Thyroid gland (tissue), 4 donors: ENCODE measurements at regions not wholly inside any gene's neighbourhood (a gene's known extent, or its start where the extent isn't known, plus 50 kb on each side); places are given as distances from the start of the nearest gene placed in this dataset.

Experiments used
- DNase-seq, 2 donors: peaks; one replicate each; pipeline ENCODE4 v3.0.0-alpha.2; 2019
- H3K27ac ChIP-seq, 3 donors: fragments of 200-600 bp; sonication (generic); 1 replicate in 2 of 3; 2 replicates in 1 of 3; pipeline ENCODE4 v1.5.1; 2016 to 2019; ENCODE audit warnings: mild to moderate bottlenecking in 1 of 3, moderate library complexity in 1 of 3
- H3K27me3 ChIP-seq: fragments of 200-600 bp; sonication (generic); one replicate; pipeline ENCODE4 v1.5.1; 2019
- H3K36me3 ChIP-seq, 2 donors: fragments of 200-600 bp; sonication (generic); one replicate each; pipeline ENCODE4 v1.5.1; 2016 to 2019
- H3K4me1 ChIP-seq, 2 donors: fragments of 200-600 bp; sonication (generic); one replicate each; pipeline ENCODE4 v1.5.1; 2017 to 2019
- H3K4me3 ChIP-seq, 3 donors: fragments of 200-600 bp; sonication (generic); replicated peaks in 1 of 3; 1 replicate in 2 of 3; 2 replicates in 1 of 3; pipeline ENCODE4 v1.5.1; 2016; ENCODE audit warnings: mild to moderate bottlenecking in 1 of 3
- H3K9me3 ChIP-seq: fragments of 200-600 bp; sonication (generic); one replicate; pipeline ENCODE4 v1.5.1; 2017
- CTCF ChIP-seq, 6 experiments: fragments of 200-600 bp in 3 of 6; fragments of 450-650 bp in 3 of 6; sonication (generic) in 3 of 6; IDR thresholded peaks; one replicate each; pipeline ENCODE4 v1.5.1; 2016 to 2019; ENCODE audit warnings: antibody characterized with exemption in 6 of 6, mild to moderate bottlenecking in 2 of 6, inconsistent platforms in 1 of 6, moderate library complexity in 1 of 6
- POLR2A ChIP-seq, 2 donors: fragments of 450-650 bp; IDR thresholded peaks; one replicate each; pipeline ENCODE4 v1.6.1; 2017; ENCODE audit warnings: antibody characterized with exemption in 2 of 2, mild to moderate bottlenecking in 2 of 2, moderate library complexity in 1 of 2
- WGBS, 2 donors: methylation state at CpG; one replicate each; pipeline ENCODE4 v1.1.5; 2017; 5-methylcytosine and 5-hydroxymethylcytosine counted together
- intact Hi-C: fragments of 100-400 bp; cut with DNase I; formaldehyde crosslinking; loops from one replicate; pipeline ENCODE4 v1.15.1; 2023

- Histone ChIP-seq H3K36me3 (no peaks in the 10 kb centered on the region), H3K4me3 (no peak overlapping the region), H3K4me1 (no peaks in the 10 kb centered on the region), H3K27me3 (no peaks in the 10 kb centered on the region), H3K27ac (no peak overlapping the region), H3K9me3 (no peaks in the 10 kb centered on the region)
- intact Hi-C loops, result no loop called here
- no peak for TF ChIP-seq CTCF (IDR thresholded peaks at IDR 0.05)
- DNase-seq, result no peak
- 68 to 88% methylated on average over 4 of the region's 4 CpGs for WGBS, 2 donors
Observed at GRCh38 chr18:66838340-66838987, 234.6 kb upstream of the CDH19 start.

- Histone ChIP-seq H3K4me1 (no peaks in the 10 kb centered on the region), H3K27ac (no peak overlapping the region), H3K9me3 (no peaks in the 10 kb centered on the region), H3K4me3 (no peak overlapping the region), H3K36me3 (no peaks in the 10 kb centered on the region), H3K27me3 (no peaks in the 10 kb centered on the region)
- intact Hi-C loops, result no loop called here
- DNase-seq, result no peak
- WGBS, 2 donors, result 74 to 85% methylated on average over 4 of the region's 4 CpGs
- TF ChIP-seq POLR2A (IDR thresholded peaks at IDR 0.05) (no peak), CTCF (IDR thresholded peaks at IDR 0.05) (no peak)
Observed at GRCh38 chr18:66833646-66834045, 229.8 kb upstream of the CDH19 start.

GRCh38 chr18:66826211-66826610 is 222.3 kb upstream of the CDH19 start:
- TF ChIP-seq POLR2A (IDR thresholded peaks at IDR 0.05), result no peak
- no peak for TF ChIP-seq CTCF (IDR thresholded peaks at IDR 0.05)
- H3K27me3 ChIP-seq, result no peaks in the 10 kb centered on the region
- H3K27ac ChIP-seq, result no peak overlapping the region
- 76 to 84% methylated on average over 1 of the region's 1 CpG for WGBS, 2 donors
- no peak for DNase-seq
- intact Hi-C loops, result no loop called here
- H3K9me3 ChIP-seq, result no peaks in the 10 kb centered on the region
- no peaks in the 10 kb centered on the region for H3K36me3 ChIP-seq
- H3K4me1 ChIP-seq, result no peaks in the 10 kb centered on the region
- H3K4me3 ChIP-seq, result no peak overlapping the region

GRCh38 chr18:66825347-66825746 is 221.5 kb upstream of the CDH19 start:
- Histone ChIP-seq H3K36me3 (no peaks in the 10 kb centered on the region), H3K27ac (no peak overlapping the region), H3K9me3 (no peaks in the 10 kb centered on the region), H3K4me3 (no peak overlapping the region), H3K27me3 (no peaks in the 10 kb centered on the region), H3K4me1 (no peaks in the 10 kb centered on the region)
- no peak for DNase-seq
- TF ChIP-seq CTCF (IDR thresholded peaks at IDR 0.05) (no peak), POLR2A (IDR thresholded peaks at IDR 0.05) (no peak)
- 86 to 88% methylated on average over 3 of the region's 3 CpGs for WGBS, 2 donors
- intact Hi-C loops, result no loop called here

GRCh38 chr18:66819235-66819634 is 215.3 kb upstream of the CDH19 start:
- 98% methylated on average over 1 of the region's 1 CpG for WGBS, 2 donors
- Histone ChIP-seq H3K36me3 (no peaks in the 10 kb centered on the region), H3K4me3 (no peak overlapping the region), H3K9me3 (no peaks in the 10 kb centered on the region), H3K4me1 (no peaks in the 10 kb centered on the region), H3K27ac (no peak overlapping the region), H3K27me3 (no peaks in the 10 kb centered on the region)
- intact Hi-C loops, result no loop called here
- TF ChIP-seq CTCF (IDR thresholded peaks at IDR 0.05) (no peak), POLR2A (IDR thresholded peaks at IDR 0.05) (no peak)
- DNase-seq, result no peak
